22Rv1 (cell line): ENCODE measurements at regions not wholly inside any gene's neighbourhood (a gene's known extent, or its start where the extent isn't known, plus 50 kb on each side); places are given as distances from the start of the nearest gene placed in this dataset.

ENCODE experiments used
- CTCF ChIP-seq: fragments of 450-650 bp; IDR thresholded peaks from 2 replicates; pipeline ENCODE4 v1.5.1; 2017; ENCODE audit warnings: mild to moderate bottlenecking
- ZFX ChIP-seq: fragments of 450-650 bp; IDR thresholded peaks from 2 replicates; pipeline ENCODE4 v1.6.1; 2017; ENCODE audit warnings: antibody characterized with exemption, borderline replicate concordance

- no peak for TF ChIP-seq CTCF
- no peak for TF ChIP-seq ZFX
These were observed 151.4 kb upstream of the CPSF6 start for GRCh38 chr12:69087986-69088385.
